NCI-H1694 (cell line): ENCODE measurements at regions not wholly inside any gene's neighbourhood (a gene's known extent, or its start where the extent isn't known, plus 50 kb on each side); places are given as distances from the start of the nearest gene placed in this dataset.

Experiments
- DNase-seq: peaks from one replicate; lab custom pipeline; 2025; lab: John Stamatoyannopoulos, UW

- DNase-seq, result no peak
Observed at GRCh38 chr15:62439543-62440016, 274.5 kb upstream of the C2CD4B start.

DNA sequence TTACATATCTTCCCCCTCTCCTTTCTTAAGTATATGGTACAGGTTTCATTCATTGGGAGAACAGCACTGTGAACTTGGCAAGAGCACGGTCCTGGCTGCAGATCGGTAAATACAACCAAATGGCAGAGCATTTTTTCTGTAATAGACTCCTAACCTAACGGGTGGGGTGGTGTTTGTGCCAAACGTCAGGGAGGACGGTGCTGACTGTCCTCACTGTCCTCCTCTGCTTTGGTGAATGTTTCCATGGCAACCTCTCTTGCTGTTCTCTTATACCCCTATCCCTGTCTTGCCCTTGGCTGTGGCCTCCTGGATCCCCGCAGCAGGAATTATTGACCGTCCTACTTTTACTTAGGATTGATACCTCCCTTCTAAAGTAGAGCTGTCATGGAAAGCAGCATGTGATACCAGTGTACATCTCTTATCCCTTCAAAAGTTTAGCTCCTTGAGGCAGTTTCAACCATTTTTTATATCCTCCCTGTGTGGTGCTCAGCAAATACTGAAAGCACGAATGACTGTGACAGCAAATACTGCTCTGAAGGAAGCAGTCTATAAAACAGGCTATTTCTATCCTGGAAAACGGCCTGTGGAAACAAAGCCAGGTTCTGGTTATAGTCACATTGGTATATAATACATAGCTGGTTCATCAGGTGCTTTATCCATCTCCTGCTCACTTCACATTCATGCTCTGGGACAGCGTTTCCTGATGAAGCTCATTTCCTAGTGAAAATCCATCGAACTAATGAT, 275.4 kb upstream of the C2CD4B start:
- DNase-seq, result no peak

- DNase-seq, result peak; percentile 9
Observed at GRCh38 chr15:62444104-62445022, 279.3 kb upstream of the C2CD4B start.

- no peak for DNase-seq
Observed at GRCh38 chr15:62445244-62445643, 280.2 kb upstream of the C2CD4B start.

- DNase-seq, result no peak
Observed at GRCh38 chr15:62446984-62447383, 281.9 kb upstream of the C2CD4B start.

DNA sequence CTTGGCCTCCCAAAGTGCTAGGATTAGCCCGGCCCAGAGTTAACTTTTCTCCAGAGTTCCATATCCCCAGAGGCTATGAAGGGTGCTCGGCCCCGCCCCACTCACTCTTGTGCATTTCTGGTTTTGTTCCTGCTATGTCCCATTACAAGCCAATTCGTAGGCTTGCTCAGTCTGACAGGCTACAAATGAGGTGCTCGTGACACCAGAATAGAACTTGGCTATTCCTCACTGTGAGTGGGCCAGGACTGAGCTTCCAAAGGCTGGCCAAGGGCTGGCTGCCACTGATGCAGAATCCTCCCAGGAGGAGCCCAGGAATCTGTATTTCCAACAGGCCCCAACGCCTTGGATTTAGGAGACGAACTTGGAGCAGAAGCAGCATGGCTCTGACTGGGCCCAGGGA, 282.7 kb upstream of the C2CD4B start:
- no peak for DNase-seq

GRCh38 chr15:62449638-62450037, 284.6 kb upstream of the C2CD4B start:
- DNase-seq, result no peak

DNA sequence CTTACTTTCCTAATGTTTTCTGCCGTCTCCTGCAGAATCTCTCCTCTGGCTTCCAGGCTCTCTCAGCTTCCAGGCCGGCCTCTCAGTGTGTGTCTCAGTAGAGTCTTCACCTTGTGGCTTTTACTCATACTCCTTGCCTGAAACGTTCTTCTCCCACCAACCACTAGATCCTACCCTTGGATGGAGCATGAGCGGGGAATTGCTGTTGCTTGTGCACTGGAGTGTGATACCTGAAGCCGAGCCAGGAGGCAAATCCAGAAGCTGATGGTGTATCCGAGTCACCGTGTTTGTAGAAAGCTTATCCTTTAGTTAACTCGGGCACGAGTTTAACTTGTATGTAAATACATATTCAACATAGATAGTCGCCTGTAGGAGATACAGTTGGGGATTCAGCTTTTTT, 285.0 kb upstream of the C2CD4B start:
- no peak for DNase-seq

- DNase-seq, result no peak
Observed at GRCh38 chr15:62452026-62452425, 286.9 kb upstream of the C2CD4B start.

DNA sequence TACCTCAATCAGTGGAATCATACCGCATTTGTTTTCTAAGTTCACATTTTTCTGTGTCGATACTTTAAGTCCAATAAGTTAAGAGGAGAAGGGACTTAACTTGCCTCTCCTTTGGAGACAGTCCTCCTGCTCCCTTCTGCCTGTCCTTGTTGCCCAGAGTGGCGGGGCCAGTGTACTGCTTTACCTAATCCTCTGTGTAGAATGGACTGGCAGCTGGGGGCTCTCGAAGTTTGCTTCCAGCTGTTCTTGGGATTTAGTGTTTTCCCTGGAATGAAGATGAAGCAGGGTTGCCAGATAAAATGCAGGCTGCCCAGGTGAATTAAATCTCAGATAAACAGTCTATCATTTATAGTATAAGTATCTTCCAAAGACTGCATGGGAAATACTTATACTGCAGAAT, 287.6 kb upstream of the C2CD4B start:
- no peak for DNase-seq

GRCh38 chr15:62453375-62453774, 288.3 kb upstream of the C2CD4B start:
- DNase-seq, result no peak

DNA sequence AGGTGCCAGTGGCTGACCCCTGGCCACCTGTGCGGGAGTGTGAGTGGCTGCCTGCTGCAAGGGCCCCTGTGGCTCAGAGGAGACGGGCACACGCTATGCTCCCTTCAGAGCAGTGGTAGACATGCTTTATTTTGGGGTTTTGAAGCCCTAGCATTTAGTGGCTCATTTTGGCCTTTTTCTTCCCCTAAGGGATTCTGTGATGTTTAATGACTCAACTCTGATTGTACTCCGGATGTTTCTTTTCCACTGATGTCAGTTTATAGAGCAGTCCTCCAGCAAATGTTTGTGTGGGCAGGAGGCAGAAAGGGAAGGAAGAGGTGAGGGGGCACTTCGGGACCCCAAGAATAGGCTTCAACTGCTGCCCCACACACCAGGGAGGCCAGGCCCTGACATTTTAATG, 288.9 kb upstream of the C2CD4B start:
- DNase-seq, result no peak

GRCh38 chr15:62454567-62455172, 289.6 kb upstream of the C2CD4B start:
- no peak for DNase-seq

- DNase-seq, result no peak
Observed at GRCh38 chr15:62455441-62455921, 290.4 kb upstream of the C2CD4B start.

GRCh38 chr15:62456011-62456920, 291.2 kb upstream of the C2CD4B start:
- DNase-seq, result no peak

GRCh38 chr15:62457100-62457499, 292.0 kb upstream of the C2CD4B start:
- DNase-seq, result no peak

DNA sequence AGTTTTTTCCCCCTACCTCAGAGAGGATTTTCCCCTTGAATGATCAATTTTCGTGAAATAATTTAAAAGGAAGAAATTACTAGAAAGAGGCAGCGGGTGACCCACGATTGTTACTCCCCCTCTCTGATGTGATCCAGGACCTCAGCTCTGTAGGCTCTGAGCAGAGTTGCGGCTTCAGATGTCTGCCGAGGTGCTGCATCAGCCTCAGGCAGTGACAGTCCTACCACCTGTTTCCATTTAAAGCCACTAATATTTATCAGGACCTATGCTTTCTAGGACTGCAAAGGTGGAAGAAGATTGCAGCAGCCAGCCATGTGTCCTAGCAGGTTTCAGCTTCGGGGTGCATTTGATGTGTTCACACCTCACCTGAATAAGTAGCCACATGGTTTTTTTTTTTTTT, 294.8 kb upstream of the C2CD4B start:
- DNase-seq, result no peak

DNA sequence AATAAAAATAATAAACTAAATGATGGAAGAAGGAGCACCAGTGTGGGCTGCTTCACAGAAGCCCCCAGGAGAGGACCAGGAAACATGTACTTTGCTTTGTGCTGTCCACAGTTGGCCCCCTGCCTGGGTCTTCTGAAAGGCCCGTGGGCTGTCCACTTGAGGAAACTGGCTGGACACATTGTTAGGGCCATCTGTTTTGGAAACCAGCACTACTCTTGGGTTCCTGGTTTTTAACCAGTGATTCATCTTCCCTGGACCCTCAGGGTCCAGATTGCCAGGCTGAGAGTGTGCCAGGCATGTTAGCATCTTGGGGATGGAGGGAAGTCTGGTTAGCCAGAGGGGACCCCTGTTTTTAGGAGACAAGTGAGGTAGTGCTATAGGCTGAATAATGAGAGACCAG, 297.2 kb upstream of the C2CD4B start:
- DNase-seq, result no peak

GRCh38 chr15:62462721-62463120, 297.6 kb upstream of the C2CD4B start:
- DNase-seq, result no peak

DNA sequence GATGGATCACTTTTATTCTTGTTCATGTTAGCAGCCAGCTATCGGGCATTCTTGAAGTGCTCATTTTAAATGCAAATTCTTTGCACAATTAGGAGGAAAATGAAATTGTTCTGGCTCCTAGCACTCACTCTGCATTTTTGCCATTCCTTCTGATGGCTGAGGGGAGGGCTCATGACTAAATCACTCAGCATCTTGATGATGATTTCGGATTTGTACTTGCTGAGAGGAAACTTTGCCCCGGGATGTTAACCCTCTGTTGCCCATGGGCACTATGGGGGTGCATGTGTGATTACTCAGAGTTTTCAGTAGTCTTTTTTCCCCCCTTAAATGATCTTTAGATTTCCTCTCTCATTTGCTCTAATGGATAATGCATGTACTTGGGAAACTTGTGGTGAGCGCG, 299.6 kb upstream of the C2CD4B start:
- no peak for DNase-seq

DNA sequence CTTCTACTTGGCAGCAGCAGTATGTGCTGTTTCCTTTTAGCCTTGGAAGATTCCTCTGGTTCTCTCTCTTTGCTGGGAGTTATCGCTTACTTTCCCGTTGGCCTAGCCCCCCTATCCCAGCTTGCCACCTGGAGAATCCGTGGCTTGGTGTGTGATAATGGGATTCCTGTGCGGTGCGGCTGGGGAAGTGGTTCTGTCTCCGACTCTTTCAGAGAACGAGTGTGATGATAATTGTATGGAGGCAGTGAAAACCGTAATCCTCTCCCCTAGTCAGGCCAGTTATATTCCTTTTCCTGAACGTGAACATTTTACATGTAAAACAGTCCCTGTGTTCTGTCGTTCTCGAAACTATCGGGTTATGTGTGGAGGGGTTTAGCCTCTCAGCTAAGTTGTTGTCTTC, 300.1 kb upstream of the C2CD4B start:
- no peak for DNase-seq

GRCh38 chr15:62469478-62469873, 304.4 kb upstream of the C2CD4B start:
- no peak for DNase-seq
